ENCODE measurements at regions not wholly inside any gene's neighbourhood (a gene's known extent, or its start where the extent isn't known, plus 50 kb on each side); places are given as distances from the start of the nearest gene placed in this dataset.
"Not testable (repeated sequence)": the region's sequence is repeated elsewhere in the genome, so short reads cannot be mapped to it uniquely, and the experiment has no call there.

GRCh38 chr17:70523426-70523825, 354.1 kb downstream of the KCNJ2 start:
- Histone ChIP-seq H3K27me3 (ENCODE audit: insufficient read depth, low read length) (no peaks in the 10 kb centered on the region), H3K4me1 (ENCODE audit: control insufficient read depth in 1 of 2, insufficient read depth in 2 of 2, low read length in 2 of 2) (no peaks in the 10 kb centered on the region), H3K27ac (ENCODE audit: low read depth, low read length) (no peak overlapping the region), H3K4ac (ENCODE audit: low read depth, low read length) (no peak overlapping the region), H4K91ac (ENCODE audit: low read depth, low read length) (no peak overlapping the region), H3K4me3 (ENCODE audit: low read depth, low read length) (no peak overlapping the region), H2AK5ac (ENCODE audit: low read length) (no peak overlapping the region), H2BK5ac (ENCODE audit: low read depth, low read length, poor library complexity) (no peak overlapping the region), H2BK120ac (ENCODE audit: insufficient read depth, low read length, poor library complexity) (no peak overlapping the region), H4K8ac (ENCODE audit: low read depth, low read length) (no peak overlapping the region), H3K9ac (ENCODE audit: low read length) (no peak overlapping the region), H3K14ac (ENCODE audit: low read length) (no peak overlapping the region), H3K79me1 (ENCODE audit: low read length) (no peaks in the 10 kb centered on the region), H2BK12ac (ENCODE audit: low read length) (no peak overlapping the region), H3K4me2 (ENCODE audit: low read length) (no peak overlapping the region), H3K9me3 (ENCODE audit: insufficient read depth, low read depth, low read length) (no peaks in the 10 kb centered on the region), H3K23ac (ENCODE audit: low read length) (no peak overlapping the region), H3K79me2 (ENCODE audit: control insufficient read depth, insufficient read depth, low read length, poor library complexity) (no peaks in the 10 kb centered on the region), H3K36me3 (ENCODE audit: control insufficient read depth in 1 of 2, insufficient read depth in 2 of 2, low read length in 2 of 2) (no peaks in the 10 kb centered on the region), H3K18ac (ENCODE audit: low read length) (no peak overlapping the region), H4K12ac (ENCODE audit: low read depth, low read length) (no peak overlapping the region), H2AFZ (ENCODE audit: insufficient read depth, low read length, poor library complexity) (no peak overlapping the region)
- WGBS (ENCODE audit: extremely low coverage, insufficient coverage, insufficient read length) = no CpG with 5 or more reads among the region's 4 CpGs
- DNase-seq = no peak

- not testable (repeated sequence) for H3K4me2 ChIP-seq (ENCODE audit: low read length); H3K4ac ChIP-seq (ENCODE audit: low read depth, low read length); H3K9ac ChIP-seq (ENCODE audit: low read length); H2AK5ac ChIP-seq (ENCODE audit: low read length); H3K27me3 ChIP-seq (ENCODE audit: insufficient read depth, low read length); H2AFZ ChIP-seq (ENCODE audit: insufficient read depth, low read length, poor library complexity); H4K12ac ChIP-seq (ENCODE audit: low read depth, low read length); H3K27ac ChIP-seq (ENCODE audit: low read depth, low read length); H4K8ac ChIP-seq (ENCODE audit: low read depth, low read length); H3K18ac ChIP-seq (ENCODE audit: low read length); H3K79me1 ChIP-seq (ENCODE audit: low read length); DNase-seq; H3K4me3 ChIP-seq (ENCODE audit: low read depth, low read length); H3K4me1 ChIP-seq (ENCODE audit: control insufficient read depth in 1 of 2, insufficient read depth in 2 of 2, low read length in 2 of 2); H3K36me3 ChIP-seq (ENCODE audit: control insufficient read depth in 1 of 2, insufficient read depth in 2 of 2, low read length in 2 of 2); H2BK12ac ChIP-seq (ENCODE audit: low read length); H3K79me2 ChIP-seq (ENCODE audit: control insufficient read depth, insufficient read depth, low read length, poor library complexity); H2BK120ac ChIP-seq (ENCODE audit: insufficient read depth, low read length, poor library complexity); H3K14ac ChIP-seq (ENCODE audit: low read length); H4K91ac ChIP-seq (ENCODE audit: low read depth, low read length); H3K9me3 ChIP-seq (ENCODE audit: insufficient read depth, low read depth, low read length); H2BK5ac ChIP-seq (ENCODE audit: low read depth, low read length, poor library complexity); H3K23ac ChIP-seq (ENCODE audit: low read length)
- WGBS (ENCODE audit: extremely low coverage, insufficient coverage, insufficient read length) = no CpG with 5 or more reads among the region's 7 CpGs
Observed at GRCh38 chr17:70525035-70525434, 355.7 kb downstream of the KCNJ2 start.

GRCh38 chr17:70525961-70526360, 356.6 kb downstream of the KCNJ2 start:
- Histone ChIP-seq H3K4me3 (ENCODE audit: low read depth, low read length) (no peak overlapping the region), H3K4ac (ENCODE audit: low read depth, low read length) (no peak overlapping the region), H3K79me1 (ENCODE audit: low read length) (no peaks in the 10 kb centered on the region), H2AFZ (ENCODE audit: insufficient read depth, low read length, poor library complexity) (no peak overlapping the region), H3K27ac (ENCODE audit: low read depth, low read length) (no peak overlapping the region), H3K27me3 (ENCODE audit: insufficient read depth, low read length) (no peaks in the 10 kb centered on the region), H3K18ac (ENCODE audit: low read length) (no peak overlapping the region), H2AK5ac (ENCODE audit: low read length) (no peak overlapping the region), H3K79me2 (ENCODE audit: control insufficient read depth, insufficient read depth, low read length, poor library complexity) (no peaks in the 10 kb centered on the region), H3K9ac (ENCODE audit: low read length) (no peak overlapping the region), H2BK120ac (ENCODE audit: insufficient read depth, low read length, poor library complexity) (no peak overlapping the region), H2BK5ac (ENCODE audit: low read depth, low read length, poor library complexity) (no peak overlapping the region), H2BK12ac (ENCODE audit: low read length) (no peak overlapping the region), H3K4me2 (ENCODE audit: low read length) (no peak overlapping the region), H4K12ac (ENCODE audit: low read depth, low read length) (no peak overlapping the region), H3K36me3 (ENCODE audit: control insufficient read depth in 1 of 2, insufficient read depth in 2 of 2, low read length in 2 of 2) (no peaks in the 10 kb centered on the region), H4K91ac (ENCODE audit: low read depth, low read length) (no peak overlapping the region), H3K4me1 (ENCODE audit: control insufficient read depth in 1 of 2, insufficient read depth in 2 of 2, low read length in 2 of 2) (no peaks in the 10 kb centered on the region), H3K14ac (ENCODE audit: low read length) (no peak overlapping the region), H3K9me3 (ENCODE audit: insufficient read depth, low read depth, low read length) (no peaks in the 10 kb centered on the region), H4K8ac (ENCODE audit: low read depth, low read length) (no peak overlapping the region), H3K23ac (ENCODE audit: low read length) (no peak overlapping the region)
- DNase-seq = no peak
- WGBS (ENCODE audit: extremely low coverage, insufficient coverage, insufficient read length) = no CpG with 5 or more reads among the region's 5 CpGs

GRCh38 chr17:70527364-70527888, 358.1 kb downstream of the KCNJ2 start:
- no peak overlapping the region for H2BK120ac ChIP-seq (ENCODE audit: insufficient read depth, low read length, poor library complexity)
- no peak overlapping the region for H2AFZ ChIP-seq (ENCODE audit: insufficient read depth, low read length, poor library complexity)
- no peak overlapping the region for H2BK12ac ChIP-seq (ENCODE audit: low read length)
- no peak overlapping the region for H4K91ac ChIP-seq (ENCODE audit: low read depth, low read length)
- H3K27ac ChIP-seq (ENCODE audit: low read depth, low read length) = no peak overlapping the region
- DNase-seq = no peak
- no peaks in the 10 kb centered on the region for H3K9me3 ChIP-seq (ENCODE audit: insufficient read depth, low read depth, low read length)
- no peak overlapping the region for H3K4me2 ChIP-seq (ENCODE audit: low read length)
- H4K12ac ChIP-seq (ENCODE audit: low read depth, low read length) = no peak overlapping the region
- no peaks in the 10 kb centered on the region for H3K79me2 ChIP-seq (ENCODE audit: control insufficient read depth, insufficient read depth, low read length, poor library complexity)
- no peak overlapping the region for H3K18ac ChIP-seq (ENCODE audit: low read length)
- no peaks in the 10 kb centered on the region for H3K4me1 ChIP-seq (ENCODE audit: control insufficient read depth in 1 of 2, insufficient read depth in 2 of 2, low read length in 2 of 2)
- H4K8ac ChIP-seq (ENCODE audit: low read depth, low read length) = no peak overlapping the region
- no peaks in the 10 kb centered on the region for H3K79me1 ChIP-seq (ENCODE audit: low read length)
- no peak overlapping the region for H2AK5ac ChIP-seq (ENCODE audit: low read length)
- no peaks in the 10 kb centered on the region for H3K27me3 ChIP-seq (ENCODE audit: insufficient read depth, low read length)
- no CpG with 5 or more reads among the region's 3 CpGs for WGBS (ENCODE audit: extremely low coverage, insufficient coverage, insufficient read length)
- no peak overlapping the region for H3K14ac ChIP-seq (ENCODE audit: low read length)
- no peak overlapping the region for H3K23ac ChIP-seq (ENCODE audit: low read length)
- H3K4ac ChIP-seq (ENCODE audit: low read depth, low read length) = no peak overlapping the region
- H2BK5ac ChIP-seq (ENCODE audit: low read depth, low read length, poor library complexity) = no peak overlapping the region
- no peak overlapping the region for H3K9ac ChIP-seq (ENCODE audit: low read length)
- H3K36me3 ChIP-seq (ENCODE audit: control insufficient read depth in 1 of 2, insufficient read depth in 2 of 2, low read length in 2 of 2) = no peaks in the 10 kb centered on the region
- H3K4me3 ChIP-seq (ENCODE audit: low read depth, low read length) = no peak overlapping the region
